Lower leg skin (tissue), 4 donors: ENCODE measurements at regions not wholly inside any gene's neighbourhood (a gene's known extent, or its start where the extent isn't known, plus 50 kb on each side); places are given as distances from the start of the nearest gene placed in this dataset.

Experiments
- DNase-seq, 2 donors: peaks; one replicate each; pipeline ENCODE4 v3.0.0-alpha.2; 2019; ENCODE audit warnings: low spot score in 2 of 2
- H3K4me3 ChIP-seq: fragments of 200-600 bp; sonication (generic); 2 replicates; pipeline ENCODE4 v1.5.1; 2017; ENCODE audit warnings: mild to moderate bottlenecking, low read depth; ENCODE audit not compliant: poor library complexity, severe bottlenecking
- POLR2A ChIP-seq, 2 donors: fragments of 450-650 bp; IDR thresholded peaks; one replicate each; pipeline ENCODE4 v1.6.1; 2016 to 2017; ENCODE audit warnings: antibody characterized with exemption in 2 of 2, mild to moderate bottlenecking in 1 of 2, moderate library complexity in 1 of 2
- WGBS, 2 donors: methylation state at CpG; one replicate each; pipeline ENCODE4 v1.1.5; 2018; 5-methylcytosine and 5-hydroxymethylcytosine counted together
- intact Hi-C: fragments of 100-400 bp; cut with DNase I; formaldehyde crosslinking; loops from one replicate; pipeline ENCODE4 v1.15.0; 2023; ENCODE audit warnings: low total_unique reads
- TF ChIP-seq, protein P1 (sequence below), 3 donors: fragments of 450-650 bp; IDR thresholded peaks; one replicate each; pipeline ENCODE4 v1.5.1; 2016; ENCODE audit warnings: antibody characterized with exemption in 3 of 3, mild to moderate bottlenecking in 3 of 3, moderate library complexity in 2 of 3

DNA sequence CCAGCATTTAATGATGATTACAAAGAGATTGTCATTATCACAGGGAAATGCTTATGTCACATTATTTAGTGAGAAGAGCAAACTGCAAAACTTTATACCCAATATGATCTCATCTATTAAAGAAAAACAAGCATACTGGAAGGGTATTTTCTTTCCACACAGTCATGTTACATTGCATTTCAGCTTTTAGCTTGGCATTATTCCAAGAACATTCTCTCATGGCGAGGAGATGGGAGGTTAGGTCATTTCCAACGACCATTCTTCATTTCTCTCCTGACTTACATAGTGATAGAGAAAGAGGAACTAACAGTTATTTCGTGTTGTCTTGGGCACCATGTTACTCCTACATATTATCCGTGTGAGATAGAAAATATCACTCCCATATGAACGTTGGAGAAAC, 309.4 kb upstream of the XYLT1 start:
- intact Hi-C loops = no loop called here
- DNase-seq = no peak
- WGBS, 2 donors = 31 to 34% methylated on average over 5 of the region's 5 CpGs
- TF ChIP-seq, protein P1, sequence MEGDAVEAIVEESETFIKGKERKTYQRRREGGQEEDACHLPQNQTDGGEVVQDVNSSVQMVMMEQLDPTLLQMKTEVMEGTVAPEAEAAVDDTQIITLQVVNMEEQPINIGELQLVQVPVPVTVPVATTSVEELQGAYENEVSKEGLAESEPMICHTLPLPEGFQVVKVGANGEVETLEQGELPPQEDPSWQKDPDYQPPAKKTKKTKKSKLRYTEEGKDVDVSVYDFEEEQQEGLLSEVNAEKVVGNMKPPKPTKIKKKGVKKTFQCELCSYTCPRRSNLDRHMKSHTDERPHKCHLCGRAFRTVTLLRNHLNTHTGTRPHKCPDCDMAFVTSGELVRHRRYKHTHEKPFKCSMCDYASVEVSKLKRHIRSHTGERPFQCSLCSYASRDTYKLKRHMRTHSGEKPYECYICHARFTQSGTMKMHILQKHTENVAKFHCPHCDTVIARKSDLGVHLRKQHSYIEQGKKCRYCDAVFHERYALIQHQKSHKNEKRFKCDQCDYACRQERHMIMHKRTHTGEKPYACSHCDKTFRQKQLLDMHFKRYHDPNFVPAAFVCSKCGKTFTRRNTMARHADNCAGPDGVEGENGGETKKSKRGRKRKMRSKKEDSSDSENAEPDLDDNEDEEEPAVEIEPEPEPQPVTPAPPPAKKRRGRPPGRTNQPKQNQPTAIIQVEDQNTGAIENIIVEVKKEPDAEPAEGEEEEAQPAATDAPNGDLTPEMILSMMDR (IDR thresholded peaks at IDR 0.05) = no peak
- no peak for TF ChIP-seq POLR2A (IDR thresholded peaks at IDR 0.05)
- no peak overlapping the region for H3K4me3 ChIP-seq

DNA sequence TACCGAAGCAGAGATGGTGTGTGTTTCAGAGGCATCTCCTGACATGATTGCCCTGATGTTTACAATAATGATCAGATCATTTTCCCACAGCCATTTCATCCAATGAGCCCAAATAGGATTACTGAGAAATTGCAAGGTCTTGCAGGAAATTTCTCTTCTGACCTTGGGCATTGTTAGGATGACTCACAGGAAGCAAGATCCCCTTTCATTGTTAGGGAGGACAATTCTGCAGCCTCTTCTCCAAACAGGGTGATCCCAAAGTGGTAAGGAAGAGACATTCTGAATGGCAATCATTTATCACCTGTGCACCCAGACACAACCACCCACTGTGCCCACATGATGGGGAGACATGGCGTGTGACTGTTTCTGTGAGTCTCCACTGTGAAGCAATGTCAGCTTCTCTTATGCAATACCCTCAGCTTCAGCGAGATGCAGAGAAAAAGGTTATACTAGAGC, 306.7 kb upstream of the XYLT1 start:
- intact Hi-C loops = no loop called here
- no peak for DNase-seq
- no peak overlapping the region for H3K4me3 ChIP-seq
- TF ChIP-seq, protein P1 (IDR thresholded peaks at IDR 0.05) = no peak
- no peak for TF ChIP-seq POLR2A (IDR thresholded peaks at IDR 0.05)
- WGBS, 2 donors = 60 to 68% methylated on average over 3 of the region's 3 CpGs

DNA sequence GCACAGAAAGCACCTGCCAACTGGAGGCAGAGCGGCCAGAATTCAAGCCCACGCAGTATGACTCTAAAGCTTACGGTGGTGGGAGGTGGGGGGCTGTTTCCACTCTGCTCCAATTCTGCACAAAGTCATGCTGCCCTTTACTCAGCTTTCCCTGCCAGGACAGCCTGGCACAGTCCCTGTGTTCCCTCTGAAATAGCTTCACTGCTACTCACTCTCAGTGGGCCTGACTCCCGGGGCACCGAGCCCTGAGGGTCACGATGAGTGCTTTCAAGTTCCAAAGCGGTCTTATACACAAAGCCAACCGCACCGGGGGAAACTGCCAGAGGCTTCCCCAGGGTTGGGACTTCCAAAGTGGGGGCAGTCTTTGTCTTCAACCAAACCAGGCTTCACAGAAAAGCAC, 306.1 kb upstream of the XYLT1 start:
- DNase-seq = no peak
- TF ChIP-seq, protein P1 (IDR thresholded peaks at IDR 0.05) = no peak
- TF ChIP-seq POLR2A (IDR thresholded peaks at IDR 0.05) = no peak
- H3K4me3 ChIP-seq = no peak overlapping the region
- WGBS, 2 donors = 67 to 72% methylated on average over 9 of the region's 9 CpGs
- intact Hi-C loops = no loop called here

DNA sequence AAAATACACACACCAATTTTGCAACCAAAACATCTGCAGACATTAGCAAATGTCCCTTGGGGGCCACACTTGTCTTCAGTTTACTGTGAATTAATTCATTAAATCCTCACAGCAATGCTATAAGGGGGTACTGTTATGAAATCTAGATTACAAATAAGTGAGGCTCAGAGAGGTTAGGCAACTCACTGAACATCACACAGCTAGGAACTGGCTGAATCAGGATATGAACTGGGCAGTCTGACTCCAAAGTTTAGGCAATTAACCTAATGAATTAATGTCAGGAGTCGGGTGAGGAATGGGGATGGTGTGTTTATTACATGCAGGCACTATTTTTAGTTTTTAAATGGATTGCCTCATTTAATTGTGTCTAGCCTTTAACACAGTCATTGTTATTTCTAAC, 305.7 kb upstream of the XYLT1 start:
- intact Hi-C loops = no loop called here
- TF ChIP-seq, protein P1 (IDR thresholded peaks at IDR 0.05) = no peak
- TF ChIP-seq POLR2A (IDR thresholded peaks at IDR 0.05) = no peak

DNA sequence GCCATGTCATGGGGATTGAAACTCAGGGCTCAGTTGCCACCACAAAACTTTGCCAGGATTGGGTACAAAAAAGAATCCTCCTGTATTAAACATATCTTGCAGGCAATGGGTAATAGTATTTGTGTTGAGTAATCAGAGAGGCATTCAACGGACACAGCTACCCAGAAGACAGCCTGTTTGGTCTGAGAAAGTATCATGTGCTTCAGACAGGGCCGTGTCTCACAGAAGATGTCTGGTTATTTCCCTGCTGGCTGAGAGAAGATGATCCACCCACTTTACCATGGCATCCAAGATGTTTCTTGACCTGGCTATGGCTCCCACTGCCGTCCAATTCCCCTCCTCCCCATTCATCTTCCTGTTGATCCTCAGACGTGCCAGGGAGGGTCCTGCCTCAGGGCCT, 304.3 kb upstream of the XYLT1 start:
- no peak overlapping the region for H3K4me3 ChIP-seq
- no peak for TF ChIP-seq POLR2A (IDR thresholded peaks at IDR 0.05)
- TF ChIP-seq, protein P1 (IDR thresholded peaks at IDR 0.05) = no peak
- 42 to 54% methylated on average over 4 of the region's 4 CpGs for WGBS, 2 donors
- intact Hi-C loops = no loop called here
- DNase-seq = no peak

More for the DNA sequence above, 305.7 kb upstream of the XYLT1 start:
- WGBS, 2 donors = 52 to 58% methylated on average over 1 of the region's 1 CpG
- H3K4me3 ChIP-seq = no peak overlapping the region
- no peak for DNase-seq

DNA sequence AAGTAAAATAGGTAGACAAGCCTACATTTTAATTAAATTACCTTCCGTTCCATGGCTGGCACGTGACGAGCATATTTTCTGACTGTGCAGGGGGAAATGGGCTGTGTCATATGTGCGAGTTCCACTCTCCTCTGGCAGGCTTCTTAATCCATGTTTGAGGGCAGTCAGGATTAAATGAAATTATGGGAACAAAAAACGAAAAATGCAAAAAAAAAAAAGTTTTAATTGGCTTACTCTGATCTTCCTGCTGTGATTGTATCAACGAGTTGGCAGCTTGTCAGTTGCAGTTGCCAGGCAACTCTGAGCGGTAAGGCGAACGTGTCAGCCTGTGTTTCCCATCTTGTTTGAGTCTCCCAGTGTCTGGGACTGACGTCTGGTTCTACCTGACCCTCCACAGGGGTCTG, 302.9 kb upstream of the XYLT1 start:
- no peak for DNase-seq

More for the DNA sequence above, 302.9 kb upstream of the XYLT1 start:
- intact Hi-C loops = no loop called here
- TF ChIP-seq POLR2A (IDR thresholded peaks at IDR 0.05) = no peak
- TF ChIP-seq, protein P1 (IDR thresholded peaks at IDR 0.05) = no peak
- no peak overlapping the region for H3K4me3 ChIP-seq
- 17 to 20% methylated on average over 10 of the region's 10 CpGs for WGBS, 2 donors
